Prostate gland (tissue), 2 donors: ENCODE measurements at regions not wholly inside any gene's neighbourhood (a gene's known extent, or its start where the extent isn't known, plus 50 kb on each side); places are given as distances from the start of the nearest gene placed in this dataset.

Experiments used
- DNase-seq: peaks from one replicate; pipeline ENCODE4 v3.0.0-alpha.2; 2019; ENCODE audit warnings: low spot score
- H3K27ac ChIP-seq, 2 donors: fragments of 200-600 bp; sonication (generic); 2 replicates each; pipeline ENCODE4 v1.5.1; 2017 to 2019
- H3K27me3 ChIP-seq: fragments of 200-600 bp; sonication (generic); replicated peaks from 2 replicates; pipeline ENCODE4 v1.5.1; 2019; ENCODE audit not compliant: insufficient read depth
- H3K36me3 ChIP-seq, 2 donors: fragments of 200-600 bp; sonication (generic); 1 replicate in 1 of 2; 2 replicates in 1 of 2; pipeline versions ENCODE4 v1.5.1 to v1.8.1; 2017 to 2019
- H3K4me1 ChIP-seq: fragments of 200-600 bp; sonication (generic); replicated peaks from 2 replicates; pipeline ENCODE4 v1.5.1; 2019
- H3K4me3 ChIP-seq, 2 donors: fragments of 200-600 bp; sonication (generic); 2 replicates each; pipeline ENCODE4 v1.5.1; 2017 to 2019
- H3K9me3 ChIP-seq: fragments of 200-600 bp; sonication (generic); 2 replicates; pipeline ENCODE4 v1.5.1; 2017
- POLR2A ChIP-seq: fragments of 450-650 bp; IDR thresholded peaks from one replicate; pipeline ENCODE4 v1.6.1; 2016; ENCODE audit warnings: antibody characterized with exemption, mild to moderate bottlenecking
- POLR2AphosphoS5 ChIP-seq: sonication (generic); formaldehyde crosslinking; IDR thresholded peaks from one replicate; pipeline ENCODE4 v1.6.1; 2017; ENCODE audit warnings: antibody characterized with exemption
- WGBS: methylation state at CpG from one replicate; pipeline ENCODE4 v1.1.5; 2018; 5-methylcytosine and 5-hydroxymethylcytosine counted together
- intact Hi-C: fragments of 100-400 bp; cut with DNase I; formaldehyde crosslinking; loops from one replicate; pipeline ENCODE4 v1.14.2; 2022
- TF ChIP-seq, protein P1 (sequence below), 4 experiments: fragments of 200-600 bp in 2 of 4; fragments of 450-650 bp in 2 of 4; sonication (generic) in 2 of 4; IDR thresholded peaks; 1 replicate in 3 of 4; 2 replicates in 1 of 4; pipeline ENCODE4 v1.5.1; 2016 to 2019; ENCODE audit warnings: antibody characterized with exemption in 4 of 4, mild to moderate bottlenecking in 2 of 4, moderate library complexity in 2 of 4

DNA sequence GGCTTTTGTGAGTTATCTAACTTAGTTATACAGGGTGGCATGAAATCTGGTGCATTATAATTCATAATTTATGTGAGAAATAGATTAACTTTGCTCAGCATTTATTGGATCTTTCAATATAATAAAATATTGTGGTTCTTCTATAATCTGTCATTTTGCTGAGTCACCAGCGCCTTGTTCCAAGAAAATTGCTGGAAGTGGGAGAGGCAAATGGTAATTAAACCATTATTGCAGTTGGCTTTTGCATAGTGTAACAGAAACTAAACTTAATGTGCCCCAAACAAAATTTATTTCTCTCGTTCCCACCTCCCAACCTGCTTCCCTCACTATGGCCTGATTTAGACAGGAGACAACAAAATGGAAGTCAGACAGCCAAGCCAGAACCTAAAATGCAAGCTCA lies 146.3 kb downstream of the GALR1 start:
- no peak for DNase-seq
- no peaks in the 10 kb centered on the region for H3K27me3 ChIP-seq
- no peaks in the 10 kb centered on the region for H3K4me1 ChIP-seq
- WGBS = 53% methylated on average over 2 of the region's 2 CpGs
- H3K27ac ChIP-seq = no peak overlapping the region
- no peak for TF ChIP-seq POLR2AphosphoS5
- TF ChIP-seq, protein P1, sequence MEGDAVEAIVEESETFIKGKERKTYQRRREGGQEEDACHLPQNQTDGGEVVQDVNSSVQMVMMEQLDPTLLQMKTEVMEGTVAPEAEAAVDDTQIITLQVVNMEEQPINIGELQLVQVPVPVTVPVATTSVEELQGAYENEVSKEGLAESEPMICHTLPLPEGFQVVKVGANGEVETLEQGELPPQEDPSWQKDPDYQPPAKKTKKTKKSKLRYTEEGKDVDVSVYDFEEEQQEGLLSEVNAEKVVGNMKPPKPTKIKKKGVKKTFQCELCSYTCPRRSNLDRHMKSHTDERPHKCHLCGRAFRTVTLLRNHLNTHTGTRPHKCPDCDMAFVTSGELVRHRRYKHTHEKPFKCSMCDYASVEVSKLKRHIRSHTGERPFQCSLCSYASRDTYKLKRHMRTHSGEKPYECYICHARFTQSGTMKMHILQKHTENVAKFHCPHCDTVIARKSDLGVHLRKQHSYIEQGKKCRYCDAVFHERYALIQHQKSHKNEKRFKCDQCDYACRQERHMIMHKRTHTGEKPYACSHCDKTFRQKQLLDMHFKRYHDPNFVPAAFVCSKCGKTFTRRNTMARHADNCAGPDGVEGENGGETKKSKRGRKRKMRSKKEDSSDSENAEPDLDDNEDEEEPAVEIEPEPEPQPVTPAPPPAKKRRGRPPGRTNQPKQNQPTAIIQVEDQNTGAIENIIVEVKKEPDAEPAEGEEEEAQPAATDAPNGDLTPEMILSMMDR (IDR thresholded peaks at IDR 0.05) = no peak
- TF ChIP-seq POLR2A = no peak
- H3K9me3 ChIP-seq = no peaks in the 10 kb centered on the region
- intact Hi-C loops = no loop called here
- H3K4me3 ChIP-seq = no peak overlapping the region
- no peaks in the 10 kb centered on the region for H3K36me3 ChIP-seq

DNA sequence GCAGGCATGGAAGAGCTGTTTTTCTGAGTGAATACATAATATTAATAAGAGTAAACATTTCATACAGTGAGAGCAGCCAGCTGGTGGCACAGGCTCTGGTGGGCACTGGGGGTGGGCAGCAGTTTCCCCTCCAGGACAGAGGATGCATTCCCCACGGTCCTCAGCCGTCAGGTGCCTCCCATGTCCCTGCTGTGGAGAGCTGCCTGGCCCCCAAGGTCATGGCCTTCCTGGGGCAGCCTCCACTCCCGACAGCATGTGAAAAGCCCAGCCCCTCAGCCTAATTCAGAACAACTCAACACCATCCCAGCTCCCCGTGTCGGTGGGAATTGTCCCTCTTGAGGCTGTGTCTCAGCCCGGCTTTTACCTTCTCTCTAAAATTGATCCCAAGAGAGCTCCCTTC lies 147.4 kb downstream of the GALR1 start:
- no peak for DNase-seq
- Histone ChIP-seq H3K27ac (no peak overlapping the region), H3K4me1 (no peaks in the 10 kb centered on the region), H3K9me3 (no peaks in the 10 kb centered on the region), H3K27me3 (no peaks in the 10 kb centered on the region), H3K4me3 (no peak overlapping the region), H3K36me3 (no peaks in the 10 kb centered on the region)
- no peak for TF ChIP-seq POLR2AphosphoS5
- TF ChIP-seq, protein P1 (IDR thresholded peaks at IDR 0.05) = no peak
- no peak for TF ChIP-seq POLR2A
- 74% methylated on average over 6 of the region's 6 CpGs for WGBS
- intact Hi-C loops = no loop called here

DNA sequence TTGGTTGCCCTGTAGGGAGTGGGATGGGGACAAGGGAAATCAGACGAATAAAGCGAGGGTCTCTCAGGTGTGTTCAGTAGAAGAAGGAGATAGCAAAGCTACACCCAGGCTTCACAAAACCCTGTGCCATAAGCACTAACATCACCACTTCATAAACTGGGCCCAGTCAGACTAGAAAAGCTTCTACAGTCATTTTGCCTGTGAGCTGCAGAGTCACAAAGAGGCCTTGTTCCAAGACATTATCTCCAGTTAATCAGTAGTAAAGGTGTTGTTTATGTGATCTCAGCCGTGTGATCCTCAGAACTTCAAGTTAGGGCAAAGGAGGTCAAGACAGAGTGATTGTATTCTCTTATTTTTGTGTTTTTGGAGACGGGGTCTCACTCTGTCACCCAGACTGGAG lies 148.0 kb downstream of the GALR1 start:
- H3K9me3 ChIP-seq = no peaks in the 10 kb centered on the region
- TF ChIP-seq, protein P1 (IDR thresholded peaks at IDR 0.05) = no peak
- no peak for TF ChIP-seq POLR2A
- no peak for TF ChIP-seq POLR2AphosphoS5
- WGBS = 46% methylated on average over 4 of the region's 4 CpGs
- no peaks in the 10 kb centered on the region for H3K4me1 ChIP-seq
- no peak overlapping the region for H3K4me3 ChIP-seq
- H3K27ac ChIP-seq = no peak overlapping the region
- intact Hi-C loops = no loop called here
- DNase-seq = no peak
- no peaks in the 10 kb centered on the region for H3K27me3 ChIP-seq
- no peaks in the 10 kb centered on the region for H3K36me3 ChIP-seq

DNA sequence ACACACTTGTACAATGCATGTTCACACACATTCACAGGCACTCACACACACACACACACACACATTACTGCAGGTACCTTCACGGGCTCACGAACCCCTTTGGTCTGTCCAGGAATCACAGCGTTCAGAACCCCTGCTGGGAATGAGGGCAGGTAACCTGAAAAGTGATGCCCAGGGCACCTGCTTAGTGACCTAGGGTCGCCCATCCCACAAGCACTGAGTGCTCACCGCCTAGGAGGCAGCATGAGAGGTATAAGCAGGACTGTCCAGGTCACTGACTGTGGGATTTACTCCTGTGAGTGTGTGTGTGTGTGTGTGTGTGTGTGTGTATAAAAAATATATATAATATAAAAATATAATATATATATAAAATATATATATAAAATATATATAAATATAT lies 150.9 kb downstream of the GALR1 start:
- no peaks in the 10 kb centered on the region for H3K9me3 ChIP-seq
- H3K36me3 ChIP-seq = no peaks in the 10 kb centered on the region
- no peak for DNase-seq
- no peaks in the 10 kb centered on the region for H3K4me1 ChIP-seq
- H3K27me3 ChIP-seq = no peaks in the 10 kb centered on the region
- TF ChIP-seq, protein P1 (IDR thresholded peaks at IDR 0.05) = no peak
- TF ChIP-seq POLR2AphosphoS5 (no peak), POLR2A (no peak)
- H3K4me3 ChIP-seq = no peak overlapping the region
- no peak overlapping the region for H3K27ac ChIP-seq
- 85% methylated on average over 5 of the region's 5 CpGs for WGBS
- intact Hi-C loops = no loop called here

DNA sequence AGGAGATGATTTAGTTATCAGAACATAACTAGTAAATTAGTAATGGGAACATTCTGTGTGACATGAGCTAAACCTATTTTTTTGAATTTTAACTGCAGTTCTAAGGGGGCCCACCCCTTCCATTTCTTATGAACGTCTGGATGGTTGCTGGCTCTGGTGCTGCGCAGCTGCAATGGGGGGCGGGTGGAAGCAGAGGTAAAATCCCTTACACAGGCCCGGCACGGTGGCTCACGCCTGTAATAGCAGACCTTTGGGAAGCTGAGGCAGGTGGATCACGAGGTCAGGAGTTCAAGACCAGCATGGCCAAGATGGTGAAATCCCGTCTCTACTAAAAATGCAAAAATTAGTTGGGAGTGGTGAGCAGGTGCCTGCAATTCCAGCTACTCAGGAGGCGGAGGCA lies 151.5 kb downstream of the GALR1 start:
- intact Hi-C loops = no loop called here
- DNase-seq = no peak
- Histone ChIP-seq H3K4me1 (no peaks in the 10 kb centered on the region), H3K27me3 (no peaks in the 10 kb centered on the region), H3K27ac (no peak overlapping the region), H3K36me3 (no peaks in the 10 kb centered on the region), H3K9me3 (no peaks in the 10 kb centered on the region), H3K4me3 (no peak overlapping the region)
- 73% methylated on average over 9 of the region's 9 CpGs for WGBS
- TF ChIP-seq, protein P1 (IDR thresholded peaks at IDR 0.05) = no peak
- no peak for TF ChIP-seq POLR2A
- no peak for TF ChIP-seq POLR2AphosphoS5
